Small intestine (tissue), 7 donors: ENCODE measurements at regions not wholly inside any gene's neighbourhood (a gene's known extent, or its start where the extent isn't known, plus 50 kb on each side); places are given as distances from the start of the nearest gene placed in this dataset.
"Not testable (repeated sequence)": the region's sequence is repeated elsewhere in the genome, so short reads cannot be mapped to it uniquely, and the experiment has no call there.

ENCODE experiments used
- DNase-seq, 2 donors: peaks; one replicate each; pipeline versions ENCODE4 v3.0.0 to v3.0.0-alpha.2; 2013
- FAIRE-seq: peaks from 2 replicates; lab custom pipeline; 2012; peaks lifted over from hg19 to GRCh38; lab: Jason Lieb, UNC
- H3K27ac ChIP-seq, 3 donors: one replicate each; pipeline ENCODE4 v1.5.1; 2013; ENCODE audit warnings: low read length in 2 of 3, mild to moderate bottlenecking in 2 of 3, control low read depth in 1 of 3, inconsistent platforms in 1 of 3, low read depth in 1 of 3, moderate library complexity in 1 of 3
- H3K27me3 ChIP-seq, 3 donors: one replicate each; pipeline ENCODE4 v1.6.1; 2013; ENCODE audit warnings: low read length in 3 of 3, inconsistent platforms in 1 of 3; ENCODE audit not compliant: control insufficient read depth in 3 of 3, insufficient read depth in 3 of 3
- H3K36me3 ChIP-seq, 3 donors: one replicate each; pipeline ENCODE4 v1.6.1; 2013; ENCODE audit warnings: low read length in 3 of 3, inconsistent platforms in 1 of 3, low read depth in 1 of 3, mild to moderate bottlenecking in 1 of 3, moderate library complexity in 1 of 3; ENCODE audit not compliant: control insufficient read depth in 3 of 3, insufficient read depth in 2 of 3
- H3K4me1 ChIP-seq, 3 donors: one replicate each; pipeline ENCODE4 v1.6.1; 2013; ENCODE audit warnings: low read length in 2 of 3, inconsistent platforms in 1 of 3, low read depth in 1 of 3, mild to moderate bottlenecking in 1 of 3, moderate library complexity in 1 of 3; ENCODE audit not compliant: control insufficient read depth in 3 of 3, insufficient read depth in 2 of 3
- H3K4me3 ChIP-seq, 3 donors: one replicate each; pipeline ENCODE4 v1.5.1; 2013; ENCODE audit warnings: low read length in 3 of 3, control low read depth in 1 of 3, inconsistent platforms in 1 of 3, low read depth in 1 of 3, mild to moderate bottlenecking in 1 of 3, moderate library complexity in 1 of 3
- H3K9me3 ChIP-seq, 2 donors: one replicate each; pipeline ENCODE4 v1.6.1; 2013; ENCODE audit warnings: low read depth in 1 of 2, low read length in 1 of 2; ENCODE audit not compliant: control insufficient read depth in 2 of 2, insufficient read depth in 1 of 2
- WGBS, 3 donors: extraction: QIAGEN DNeasy Blood & Tissue Kit; methylation state at CpG; one replicate each; pipeline ENCODE4 v1.1.7; 2013; 5-methylcytosine and 5-hydroxymethylcytosine counted together
- donor health status: healthy with polysubstance abuse.
- donor health status: control.
- donor health status: control.
- donor health status: Bipolar disorder and iron deficiency.
- donor health status: healthy.

DNA sequence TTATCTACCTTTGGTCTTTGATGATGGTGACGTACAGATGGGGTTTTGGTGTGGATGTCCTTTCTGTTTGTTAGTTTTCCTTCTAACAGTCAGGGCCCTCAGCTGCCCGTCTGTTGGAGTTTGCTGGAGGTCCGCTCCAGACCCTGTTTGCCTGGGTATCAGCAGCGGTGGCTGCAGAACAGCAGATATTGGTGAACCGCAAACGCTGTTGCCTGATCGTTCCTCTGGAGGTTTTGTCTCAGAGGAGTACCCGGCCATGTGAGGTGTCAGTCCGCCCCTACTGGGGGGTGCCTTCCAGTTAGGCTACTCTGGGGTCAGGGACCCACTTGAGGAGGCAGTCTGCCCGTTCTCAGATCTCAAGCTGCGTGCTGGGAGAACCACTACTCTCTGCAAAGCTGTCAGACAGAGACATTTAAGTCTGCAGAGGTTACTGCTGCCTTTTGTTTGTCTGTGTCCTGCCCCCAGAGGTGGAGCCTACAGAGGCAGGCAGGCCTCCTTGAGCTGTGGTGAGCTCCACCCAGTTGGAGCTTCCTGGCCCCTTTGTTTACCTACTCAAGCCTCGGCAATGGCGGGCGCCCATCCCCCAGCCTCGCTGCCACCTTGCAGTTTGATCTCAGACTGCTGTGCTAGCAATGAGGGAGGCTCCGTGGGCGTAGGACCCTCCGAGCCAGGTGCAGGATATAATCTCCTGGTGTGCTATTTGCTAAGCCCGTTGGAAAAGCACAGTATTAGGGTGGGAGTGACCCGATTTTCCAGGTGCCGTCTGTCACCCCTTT lies 68.5 kb upstream of the ECI2 start:
- not testable (repeated sequence) for H3K4me1 ChIP-seq, H3K36me3 ChIP-seq, H3K27me3 ChIP-seq, H3K9me3 ChIP-seq, DNase-seq, H3K4me3 ChIP-seq, FAIRE-seq, H3K27ac ChIP-seq
- WGBS, 3 donors, result 90 to 92% (median 92%) methylated on average over 20 to 21 of the region's 21 CpGs

DNA sequence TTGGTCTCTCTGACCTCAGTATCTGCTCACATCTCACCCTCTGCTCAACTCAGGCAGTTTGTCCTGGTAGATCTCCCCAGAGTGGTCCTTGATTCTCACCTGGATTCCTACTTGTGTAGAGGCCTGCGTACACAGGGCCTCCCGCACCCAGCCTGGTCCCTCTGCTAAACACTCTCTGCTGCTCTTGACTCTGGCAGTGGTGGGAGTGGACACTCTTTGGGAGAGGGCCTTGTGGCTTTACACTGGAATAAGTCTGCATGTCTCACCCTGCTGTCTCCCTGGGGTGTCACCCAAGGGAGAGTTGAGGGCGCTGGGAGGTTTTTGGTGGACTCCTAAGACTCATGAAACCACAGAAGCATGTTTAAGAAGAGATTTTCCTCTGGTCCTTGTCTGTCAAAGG lies 57.3 kb upstream of the ECI2 start:
- Histone ChIP-seq H3K27me3 (no peaks in the 10 kb centered on the region), H3K4me3 (no peak overlapping the region), H3K4me1 (no peaks in the 10 kb centered on the region), H3K36me3 (no peaks in the 10 kb centered on the region), H3K9me3 (peaks cover 0 to 2% of the 10 kb centered on the region in 2 donors), H3K27ac (no peak overlapping the region)
- no peak for DNase-seq
- WGBS, 3 donors, result 55 to 93% (median 59%) methylated on average over 3 of the region's 3 CpGs
- no peak for FAIRE-seq

DNA sequence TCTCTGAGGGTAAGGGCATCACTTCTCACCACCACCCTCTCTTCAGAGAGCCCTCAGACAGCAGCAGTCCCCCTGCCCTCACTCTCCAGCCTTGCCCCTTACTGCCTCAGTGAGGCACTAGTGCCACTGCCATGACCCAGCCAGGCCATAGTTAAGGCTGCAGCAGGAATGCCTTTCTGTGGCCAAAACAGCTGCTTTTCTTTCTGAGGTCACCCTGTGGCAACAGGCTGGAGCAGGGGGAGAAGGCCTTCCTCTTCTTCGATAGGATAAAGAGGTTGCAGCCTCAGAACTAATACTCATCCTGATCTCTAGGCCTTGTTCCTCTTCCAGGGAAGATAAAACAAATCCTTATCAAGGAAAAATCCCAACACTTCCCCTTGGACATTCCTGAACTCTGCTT lies 56.8 kb upstream of the ECI2 start:
- Histone ChIP-seq H3K36me3 (no peaks in the 10 kb centered on the region), H3K27me3 (no peaks in the 10 kb centered on the region), H3K4me1 (no peaks in the 10 kb centered on the region), H3K9me3 (peaks cover 0 to 2% of the 10 kb centered on the region in 2 donors), H3K4me3 (no peak overlapping the region), H3K27ac (no peak overlapping the region)
- FAIRE-seq (no peak), DNase-seq (no peak)
- 78 to 88% (median 83%) methylated on average over 1 of the region's 1 CpG for WGBS, 3 donors

DNA sequence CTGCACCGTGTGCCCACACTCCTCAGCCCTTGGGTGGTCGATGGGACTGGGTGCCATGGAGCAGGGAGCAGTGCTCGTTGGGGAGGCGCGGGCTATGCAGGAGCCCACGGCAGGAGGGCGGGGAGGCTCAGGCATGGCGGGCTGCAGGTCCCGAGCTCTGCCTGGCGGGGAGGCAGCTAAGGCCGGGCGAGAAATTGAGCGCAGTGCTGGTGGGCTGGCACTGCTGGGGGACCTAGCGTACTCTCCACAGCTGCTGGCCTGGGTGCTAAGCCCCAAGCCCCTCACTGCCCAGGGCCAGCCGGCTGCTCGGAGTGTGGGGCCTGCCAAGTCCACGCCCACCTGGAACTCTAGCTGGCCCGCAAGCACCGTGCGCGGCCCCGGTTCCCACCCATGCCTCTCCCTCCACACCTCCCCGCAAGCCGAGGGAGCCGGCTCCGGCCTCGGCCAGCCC lies 55.9 kb upstream of the ECI2 start:
- Histone ChIP-seq H3K27ac (no peak overlapping the region), H3K9me3 (peaks cover 0 to 2% of the 10 kb centered on the region in 2 donors), H3K27me3 (peaks cover 0 to 2% (median 0%) of the 10 kb centered on the region in 3 donors), H3K4me3 (no peak overlapping the region), H3K36me3 (no peaks in the 10 kb centered on the region), H3K4me1 (no peaks in the 10 kb centered on the region)
- WGBS, 3 donors, result 93 to 97% (median 95%) methylated on average over 24 to 27 of the region's 27 CpGs
- DNase-seq, result no peak
- no peak for FAIRE-seq

DNA sequence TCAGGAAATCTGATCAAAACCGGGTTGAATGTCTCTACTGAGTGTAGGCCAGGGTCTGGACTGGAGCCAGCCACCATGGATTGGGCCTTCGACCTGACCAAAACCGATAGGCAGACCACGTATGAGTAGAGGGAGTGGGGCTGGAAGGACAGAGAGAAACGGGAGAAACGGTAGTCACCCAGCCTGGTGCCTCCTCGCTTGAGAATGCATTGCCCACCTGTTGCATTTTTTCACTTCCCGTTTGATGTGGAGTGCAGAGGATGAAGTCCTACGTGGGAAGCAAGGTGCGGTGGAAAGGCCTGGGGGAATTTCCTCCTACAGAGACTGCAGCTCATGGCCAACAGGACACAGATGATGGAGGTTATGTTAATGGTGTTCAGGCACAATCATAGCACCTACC lies 53.9 kb upstream of the ECI2 start:
- H3K4me3 ChIP-seq, result no peak overlapping the region
- WGBS, 3 donors, result 83 to 89% (median 87%) methylated on average over 10 of the region's 10 CpGs
- no peaks in the 10 kb centered on the region for H3K9me3 ChIP-seq
- H3K27me3 ChIP-seq, result peaks cover 0 to 2% (median 2%) of the 10 kb centered on the region in 3 donors
- DNase-seq (no peak), FAIRE-seq (no peak)
- H3K27ac ChIP-seq, result no peak overlapping the region
- H3K36me3 ChIP-seq, result no peaks in the 10 kb centered on the region
- no peaks in the 10 kb centered on the region for H3K4me1 ChIP-seq

DNA sequence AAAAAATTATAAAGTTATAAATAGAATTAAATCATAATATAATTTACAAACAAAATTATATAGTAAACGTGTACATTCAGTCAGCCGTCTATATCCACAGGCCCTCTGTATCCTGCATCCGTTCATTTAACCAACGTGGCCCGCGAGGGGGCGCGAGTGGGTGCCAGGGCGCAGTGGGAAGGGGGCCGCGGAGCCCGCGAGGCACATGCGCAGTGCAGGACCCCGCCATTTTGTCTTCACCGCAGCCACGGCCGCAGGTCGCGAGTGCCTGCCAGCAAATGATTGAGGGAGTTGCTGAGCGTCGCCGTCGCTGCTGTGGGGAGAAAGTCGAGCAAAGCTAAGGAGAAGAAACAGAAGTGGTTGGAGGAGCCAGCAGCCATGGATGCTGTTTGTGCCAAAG lies 53.4 kb upstream of the ECI2 start:
- H3K9me3 ChIP-seq, result no peaks in the 10 kb centered on the region
- H3K27me3 ChIP-seq, result peaks cover 0 to 2% (median 2%) of the 10 kb centered on the region in 3 donors
- FAIRE-seq (no peak), DNase-seq (no peak)
- H3K4me1 ChIP-seq, result no peaks in the 10 kb centered on the region
- H3K36me3 ChIP-seq, result no peaks in the 10 kb centered on the region
- H3K4me3 ChIP-seq, result no peak overlapping the region
- 92 to 95% (median 94%) methylated on average over 25 of the region's 25 CpGs for WGBS, 3 donors
- H3K27ac ChIP-seq, result no peak overlapping the region

DNA sequence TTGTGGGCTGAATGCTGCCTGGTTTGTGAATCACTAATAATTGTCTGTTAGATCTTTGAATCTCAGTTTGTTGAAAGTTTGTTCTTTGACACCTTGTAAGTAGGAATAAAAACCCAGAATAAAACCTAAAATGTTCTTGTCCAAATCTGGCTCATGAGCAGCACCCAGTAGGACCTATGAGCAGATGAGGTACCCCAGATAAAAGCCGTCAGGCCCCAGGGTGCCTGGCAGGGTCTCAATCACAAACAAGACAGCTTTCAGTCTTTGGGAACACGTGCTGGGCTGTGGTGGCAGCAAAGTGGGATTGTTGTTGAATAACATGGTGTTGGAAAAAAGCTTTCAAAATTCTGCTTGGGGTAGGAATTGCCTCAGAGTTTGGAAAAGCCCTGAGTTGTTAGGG lies 52.1 kb upstream of the ECI2 start:
- DNase-seq (no peak), FAIRE-seq (no peak)
- Histone ChIP-seq H3K27ac (no peak overlapping the region), H3K9me3 (no peaks in the 10 kb centered on the region), H3K4me3 (no peak overlapping the region), H3K36me3 (no peaks in the 10 kb centered on the region), H3K27me3 (peaks cover 0 to 2% (median 2%) of the 10 kb centered on the region in 3 donors), H3K4me1 (no peaks in the 10 kb centered on the region)
- WGBS, 3 donors, result 66 to 86% (median 73%) methylated on average over 2 of the region's 2 CpGs

DNA sequence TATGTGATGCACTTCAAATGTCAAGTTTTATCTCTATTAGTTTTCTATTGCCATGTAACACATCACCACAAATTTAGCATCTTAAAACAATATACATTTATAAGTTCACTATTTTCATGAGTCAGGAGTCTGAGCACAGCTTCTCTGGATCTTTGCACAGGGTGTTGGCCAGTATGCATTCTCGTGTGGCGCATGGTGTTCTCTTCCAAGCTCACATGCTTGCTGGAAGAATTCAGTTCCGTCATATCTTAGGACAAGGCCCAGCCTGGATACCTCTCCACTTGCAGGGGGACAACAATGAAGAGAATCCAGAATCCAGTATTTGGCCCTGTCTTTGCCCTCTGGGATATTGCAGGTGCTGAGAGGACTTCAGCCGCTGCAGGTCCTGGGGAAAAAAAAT lies 51.0 kb upstream of the ECI2 start:
- peaks cover 0 to 1% of the 10 kb centered on the region in 2 donors for H3K9me3 ChIP-seq
- H3K36me3 ChIP-seq, result no peaks in the 10 kb centered on the region
- FAIRE-seq, result no peak
- H3K27me3 ChIP-seq, result peaks cover 0 to 2% (median 2%) of the 10 kb centered on the region in 3 donors
- no peak overlapping the region for H3K27ac ChIP-seq
- H3K4me1 ChIP-seq, result no peaks in the 10 kb centered on the region
- no peak overlapping the region for H3K4me3 ChIP-seq
- DNase-seq, result no peak
- 88 to 91% (median 90%) methylated on average over 4 of the region's 4 CpGs for WGBS, 3 donors
